ENCODE measurements at regions not wholly inside any gene's neighbourhood (a gene's known extent, or its start where the extent isn't known, plus 50 kb on each side); places are given as distances from the start of the nearest gene placed in this dataset.
"Not testable (repeated sequence)": the region's sequence is repeated elsewhere in the genome, so short reads cannot be mapped to it uniquely, and the experiment has no call there.

- DNase-seq: no peak
Measured at GRCh38 chr3:20810555-20810954, 624.5 kb upstream of the SGO1 start.

DNA sequence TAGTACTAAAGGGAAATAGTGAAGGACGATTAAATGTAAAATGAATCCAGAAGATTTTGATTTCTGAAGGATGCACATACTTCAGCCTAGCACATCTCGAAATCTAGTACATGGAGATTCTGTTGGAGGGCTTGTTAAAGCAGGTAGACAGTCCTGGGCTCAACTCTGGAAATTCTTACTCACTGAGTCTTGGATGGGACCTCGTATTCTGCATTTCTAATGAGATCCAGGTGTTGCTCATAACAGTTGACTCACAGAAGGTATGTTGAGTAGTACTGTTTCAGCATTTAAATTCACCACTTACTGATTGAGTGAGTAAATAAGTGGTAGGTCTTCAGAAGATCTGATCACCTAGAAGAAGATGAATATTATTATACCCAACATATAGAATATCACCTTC is 623.4 kb upstream of the SGO1 start:
- DNase-seq: no peak

DNA sequence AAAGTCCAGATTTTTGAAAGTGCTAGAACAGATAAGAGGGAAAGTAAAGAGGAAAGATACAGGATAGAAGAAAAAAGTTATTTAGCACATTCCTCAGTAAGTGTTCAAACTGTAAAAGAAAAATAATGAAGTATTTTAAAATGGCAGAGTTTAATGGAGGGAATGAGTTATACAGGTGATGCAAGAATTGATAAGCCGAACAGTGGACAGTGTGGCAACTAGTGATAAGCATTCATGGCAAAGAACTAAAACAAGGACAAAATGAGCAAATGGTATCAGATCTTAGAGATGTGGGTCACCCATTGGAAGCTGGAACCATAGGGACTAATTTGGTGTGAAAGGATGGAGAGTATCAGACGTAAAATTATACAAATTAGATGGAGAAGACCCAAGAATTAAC is 622.9 kb upstream of the SGO1 start:
- DNase-seq: no peak

GRCh38 chr3:20798666-20799065 is 612.7 kb upstream of the SGO1 start:
- no peak for DNase-seq

GRCh38 chr3:20787005-20787404 is 601.0 kb upstream of the SGO1 start:
- DNase-seq: no peak

- no peak for DNase-seq
Measured at GRCh38 chr3:20776692-20777091, 590.7 kb upstream of the SGO1 start.

DNA sequence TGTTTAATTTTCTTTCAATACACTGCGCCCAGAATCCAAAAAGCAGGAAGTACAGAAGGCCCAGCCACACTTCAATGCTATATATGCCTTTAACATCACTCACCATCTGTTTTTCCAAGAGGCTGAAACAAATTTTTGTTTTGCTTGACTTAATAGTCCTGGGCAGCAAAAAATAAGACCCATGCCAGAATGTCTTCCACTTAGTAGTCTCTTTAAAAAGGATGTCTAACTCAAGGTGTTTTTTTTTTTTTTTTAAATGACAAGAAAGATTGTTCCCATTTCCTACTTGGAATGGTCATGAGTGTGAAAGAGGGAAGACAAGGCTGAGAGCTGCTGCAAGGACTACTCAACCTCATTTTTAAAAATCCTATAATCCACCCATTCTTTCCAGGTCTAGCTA is 590.3 kb upstream of the SGO1 start:
- DNase-seq: no peak

GRCh38 chr3:20773320-20773984 is 587.4 kb upstream of the SGO1 start:
- DNase-seq: peak; percentile 33

DNA sequence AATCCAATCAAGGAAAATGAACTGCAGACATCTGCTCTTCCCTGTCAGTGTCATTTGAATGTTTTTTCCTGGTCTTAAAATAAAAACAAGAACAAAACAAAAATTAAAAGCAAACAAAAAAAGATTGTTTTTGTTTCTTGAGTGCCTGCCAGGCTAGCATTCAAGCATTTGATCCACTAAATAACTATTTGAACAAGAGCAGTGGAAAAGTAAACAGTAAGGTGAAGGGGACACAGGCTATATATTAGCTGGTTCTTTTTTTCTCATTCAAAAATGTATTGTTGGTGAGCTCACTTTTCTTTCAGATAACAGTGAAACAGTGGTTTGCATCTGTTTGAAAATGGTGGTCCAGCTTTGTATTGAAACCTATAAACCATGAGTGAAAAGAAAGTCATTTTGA is 586.9 kb upstream of the SGO1 start:
- peak; percentile 49 for DNase-seq

- no peak for DNase-seq
Measured at GRCh38 chr3:20769430-20769829, 583.4 kb upstream of the SGO1 start.

- DNase-seq: no peak
Measured at GRCh38 chr3:20760981-20761380, 575.0 kb upstream of the SGO1 start.

DNA sequence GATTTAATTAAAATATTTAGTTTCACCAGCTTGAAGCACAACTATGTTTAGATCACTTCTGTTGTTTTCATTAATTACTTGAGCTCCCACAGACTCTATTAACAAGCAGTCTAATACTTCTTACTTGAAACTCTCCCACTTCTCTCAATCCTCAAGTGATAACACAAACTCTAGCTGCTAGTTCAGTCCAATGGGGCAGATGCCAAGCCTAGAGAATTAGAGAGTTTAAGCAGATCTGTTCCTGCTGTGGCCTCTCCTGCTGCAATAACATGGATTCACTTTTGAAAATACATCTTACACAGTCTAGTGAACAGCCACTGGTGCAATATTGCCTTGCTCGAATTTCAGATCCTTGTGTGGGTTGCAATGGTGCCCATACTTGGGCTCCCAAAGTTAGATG is 566.4 kb upstream of the SGO1 start:
- DNase-seq: no peak

DNA sequence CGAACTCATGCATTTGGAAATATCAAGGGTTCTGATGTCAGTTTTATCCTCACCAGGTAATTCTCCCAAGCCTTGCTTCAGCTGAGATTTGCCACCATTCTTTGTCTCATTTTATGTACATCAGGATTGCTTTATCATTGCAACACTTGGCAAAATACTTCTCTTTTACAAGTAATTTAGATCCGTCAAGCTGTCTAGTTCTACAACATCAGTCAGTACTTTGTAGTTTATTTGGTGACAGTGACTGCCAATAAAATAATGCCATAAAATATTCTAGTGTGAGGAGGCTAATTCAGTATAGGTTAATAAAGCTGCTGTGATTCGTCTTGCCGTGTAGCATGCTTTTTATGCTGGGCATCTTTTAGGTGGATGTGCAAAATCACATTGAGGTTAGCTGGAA is 565.3 kb upstream of the SGO1 start:
- DNase-seq: no peak

DNA sequence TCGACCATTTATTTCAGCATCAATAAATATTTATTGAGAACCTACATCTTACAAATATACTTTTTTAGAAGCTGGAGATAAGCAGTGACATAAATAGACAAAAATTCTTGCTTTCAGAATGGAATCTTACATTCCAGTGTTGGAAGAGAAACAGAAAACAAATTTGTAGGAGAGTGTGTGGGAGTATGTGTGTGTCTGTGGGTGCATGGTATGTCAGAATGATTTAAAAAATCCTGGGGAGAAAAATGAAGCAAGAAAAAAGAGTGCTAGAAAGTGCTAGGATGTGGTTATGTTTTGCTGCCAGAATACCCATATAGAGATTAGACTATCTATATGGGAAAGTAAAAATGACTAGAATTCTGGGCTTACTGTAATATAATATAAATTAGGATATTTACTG is 561.7 kb upstream of the SGO1 start:
- DNase-seq: no peak

GRCh38 chr3:20743553-20744321 is 557.7 kb upstream of the SGO1 start:
- no peak for DNase-seq

DNA sequence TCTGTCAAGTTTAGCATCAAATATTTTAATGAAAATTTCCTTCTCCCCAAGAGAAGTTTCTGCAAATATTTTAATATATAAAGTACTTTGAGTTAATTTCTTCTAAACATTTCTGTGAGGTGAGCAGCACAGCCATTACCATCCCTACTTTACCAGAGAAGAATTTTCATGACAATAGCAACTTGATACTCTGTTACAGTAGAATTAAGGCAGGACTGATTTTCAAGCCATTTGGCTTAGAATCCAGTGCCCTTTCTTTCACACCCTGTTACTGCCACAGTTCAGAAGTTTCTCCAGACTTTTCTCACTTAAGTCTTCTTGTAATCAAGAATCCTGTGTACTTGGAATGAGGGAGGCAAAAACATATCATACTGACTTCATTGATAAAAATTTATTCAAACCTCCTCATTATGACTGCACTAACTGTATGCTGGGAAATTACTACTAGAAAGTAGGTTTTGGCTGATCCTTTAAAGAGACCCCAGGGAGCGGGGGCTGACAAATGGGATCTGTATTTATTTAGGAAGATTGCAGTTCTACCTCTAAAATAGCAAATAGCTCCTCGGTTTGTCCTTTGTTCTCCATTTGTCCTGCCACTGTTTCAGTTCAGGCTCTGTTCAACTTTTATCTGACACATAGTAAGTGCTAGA is 557.0 kb upstream of the SGO1 start:
- DNase-seq: no peak

- DNase-seq: no peak
Measured at GRCh38 chr3:20741381-20741780, 555.4 kb upstream of the SGO1 start.

DNA sequence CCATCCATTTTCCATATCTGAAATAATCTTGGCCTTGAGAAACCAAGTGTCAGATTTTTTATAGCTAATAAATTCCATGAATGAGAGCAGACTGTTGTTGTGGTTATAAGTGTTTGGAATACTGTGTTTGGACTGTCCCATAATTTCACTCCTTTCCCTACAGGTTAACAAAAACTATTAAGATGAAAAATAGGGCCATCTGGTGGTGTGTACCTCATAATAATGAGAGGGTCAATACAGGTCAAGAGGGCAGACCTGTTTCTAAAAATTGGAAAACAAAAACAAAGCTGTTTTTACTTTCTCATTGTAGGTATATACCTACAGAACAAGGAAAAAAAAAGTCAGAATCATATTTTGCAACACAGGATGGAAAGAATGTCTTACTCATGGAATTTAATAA is 553.8 kb upstream of the SGO1 start:
- no peak for DNase-seq

DNA sequence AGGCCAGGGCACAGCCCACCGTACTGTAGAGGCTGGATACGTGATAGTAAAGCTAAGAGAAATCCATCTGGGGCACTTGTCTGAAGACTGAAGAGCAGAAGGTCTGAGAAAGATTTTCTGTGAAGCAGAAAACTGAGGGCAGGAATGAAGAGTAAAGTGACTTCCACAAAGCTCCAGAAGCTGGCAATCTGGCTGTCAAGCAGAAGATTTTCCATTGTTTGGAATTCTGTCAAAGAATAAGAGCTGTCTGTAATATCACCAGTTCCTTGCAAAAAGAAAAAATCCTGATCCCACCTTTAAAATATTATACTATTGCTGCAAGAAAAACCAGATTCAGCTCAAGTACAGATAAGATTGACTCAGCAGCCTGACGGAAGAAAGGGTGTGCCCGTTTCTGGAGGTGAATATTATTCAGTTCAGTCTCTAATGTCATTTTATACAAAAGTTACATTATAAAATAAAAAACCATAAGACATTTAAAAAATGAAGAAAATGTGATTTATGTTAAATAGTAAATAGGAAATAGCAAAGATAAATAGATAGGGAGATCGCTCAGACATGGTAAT is 550.4 kb upstream of the SGO1 start:
- DNase-seq: no peak

DNA sequence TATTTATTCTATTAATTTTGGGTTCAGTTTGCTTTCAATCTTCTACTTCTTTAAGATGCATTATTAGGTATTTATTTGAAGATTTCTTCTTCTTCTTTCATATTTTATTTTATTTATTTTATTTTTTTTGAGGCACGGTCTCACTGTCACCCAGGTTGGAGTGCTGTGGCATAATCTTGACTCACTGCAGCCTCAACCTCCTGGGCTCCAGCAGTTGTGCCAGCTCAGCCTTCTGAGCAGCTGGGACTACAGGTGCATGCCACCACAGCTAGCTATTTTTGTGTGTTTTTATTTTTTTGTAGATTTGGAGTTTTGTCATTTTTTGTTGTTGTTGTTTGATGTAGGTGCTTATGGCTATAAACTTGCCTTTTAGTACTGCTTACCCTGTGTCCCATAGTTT is 543.2 kb upstream of the SGO1 start:
- no peak for DNase-seq

- DNase-seq: no peak
Measured at GRCh38 chr3:20726786-20727185, 540.8 kb upstream of the SGO1 start.

- no peak for DNase-seq
Measured at GRCh38 chr3:20724241-20724640, 538.2 kb upstream of the SGO1 start.

DNA sequence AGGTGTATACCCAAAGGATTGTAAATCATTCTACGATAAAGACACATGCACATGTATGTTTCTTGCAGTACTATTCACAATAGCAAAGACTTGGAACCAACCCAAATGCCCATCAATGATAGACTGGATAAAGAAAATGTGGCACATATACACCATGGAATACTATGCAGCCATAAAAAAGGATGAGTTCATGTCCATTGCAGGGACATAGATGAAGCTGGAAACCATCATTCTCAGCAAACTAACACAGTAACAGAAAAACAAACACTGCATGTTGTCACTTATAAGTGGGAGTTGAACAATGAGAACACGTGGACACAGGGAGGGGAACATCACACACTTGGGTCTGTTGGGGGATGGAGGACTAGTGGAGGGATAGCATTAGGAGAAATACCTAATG is 530.4 kb upstream of the SGO1 start:
- not testable (repeated sequence) for DNase-seq

DNA sequence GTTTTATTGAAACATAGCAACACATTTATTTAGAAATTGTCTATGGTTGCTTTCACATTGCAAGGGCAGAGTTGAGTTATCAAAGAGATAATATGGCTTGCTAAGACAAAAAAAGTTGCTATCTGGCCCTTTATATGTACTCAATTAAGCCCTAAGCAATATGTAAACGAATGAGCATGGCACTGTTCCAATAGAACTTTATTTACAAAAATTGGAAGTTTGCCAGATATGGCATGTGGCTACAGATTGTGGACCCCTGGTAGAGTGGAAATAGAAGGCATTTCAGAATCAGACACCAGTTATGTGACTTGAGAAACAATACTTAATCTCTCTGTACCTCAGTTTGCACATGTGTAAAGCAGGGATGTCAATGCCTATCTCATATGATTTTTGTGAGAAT is 515.6 kb upstream of the SGO1 start:
- DNase-seq: no peak
